Thyroid gland (tissue), 4 donors: ENCODE measurements at regions not wholly inside any gene's neighbourhood (a gene's known extent, or its start where the extent isn't known, plus 50 kb on each side); places are given as distances from the start of the nearest gene placed in this dataset.

Experiments used
- CTCF ChIP-seq, 6 experiments: fragments of 200-600 bp in 3 of 6; fragments of 450-650 bp in 3 of 6; sonication (generic) in 3 of 6; IDR thresholded peaks; one replicate each; pipeline ENCODE4 v1.5.1; 2016 to 2019; ENCODE audit warnings: antibody characterized with exemption in 6 of 6, mild to moderate bottlenecking in 2 of 6, inconsistent platforms in 1 of 6, moderate library complexity in 1 of 6
- POLR2A ChIP-seq, 2 donors: fragments of 450-650 bp; IDR thresholded peaks; one replicate each; pipeline ENCODE4 v1.6.1; 2017; ENCODE audit warnings: antibody characterized with exemption in 2 of 2, mild to moderate bottlenecking in 2 of 2, moderate library complexity in 1 of 2

GRCh38 chr1:166283600-166283999, 116.8 kb upstream of the FAM78B start:
- no peak for TF ChIP-seq CTCF (IDR thresholded peaks at IDR 0.05)
- no peak for TF ChIP-seq POLR2A (IDR thresholded peaks at IDR 0.05)
